Gastroesophageal sphincter (tissue), 3 donors: ENCODE measurements at regions not wholly inside any gene's neighbourhood (a gene's known extent, or its start where the extent isn't known, plus 50 kb on each side); places are given as distances from the start of the nearest gene placed in this dataset.

Experiments used
- CTCF ChIP-seq, 4 experiments: fragments of 200-600 bp in 2 of 4; fragments of 450-650 bp in 2 of 4; sonication (generic) in 1 of 4; IDR thresholded peaks; one replicate each; pipeline ENCODE4 v1.5.1; 2017 to 2019; ENCODE audit warnings: antibody characterized with exemption in 4 of 4, mild to moderate bottlenecking in 2 of 4, moderate library complexity in 2 of 4
- POLR2A ChIP-seq, 2 donors: fragments of 450-650 bp; IDR thresholded peaks; one replicate each; pipeline ENCODE4 v1.6.1; 2017; ENCODE audit warnings: antibody characterized with exemption in 2 of 2, mild to moderate bottlenecking in 2 of 2, moderate library complexity in 1 of 2
- POLR2AphosphoS5 ChIP-seq: sonication (generic); formaldehyde crosslinking; IDR thresholded peaks from one replicate; pipeline ENCODE4 v1.6.1; 2017; ENCODE audit warnings: antibody characterized with exemption

DNA sequence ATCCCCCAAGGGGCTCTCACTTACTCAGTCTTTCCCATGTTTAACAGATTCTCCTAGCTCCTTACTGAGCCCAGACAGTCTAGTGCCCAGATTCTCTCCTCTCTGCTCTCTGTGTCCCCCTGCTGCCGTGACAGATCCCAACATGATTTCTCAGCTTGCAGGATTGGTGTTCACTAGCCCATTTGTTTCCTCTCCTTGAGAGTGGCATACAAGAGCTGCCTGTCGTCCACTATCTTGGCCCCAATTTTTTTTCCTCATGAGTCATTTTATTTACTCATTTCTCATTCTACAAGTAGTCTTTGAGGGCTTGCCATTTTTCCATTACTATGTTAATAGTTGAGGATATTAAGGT is 199.9 kb upstream of the FN1 start:
- TF ChIP-seq CTCF (IDR thresholded peaks at IDR 0.05), result peak in 1 of 4 experiments; percentile 17
- TF ChIP-seq POLR2AphosphoS5, result no peak
- TF ChIP-seq POLR2A (IDR thresholded peaks at IDR 0.05), result no peak
